HCT116 (cell line): ENCODE measurements at regions not wholly inside any gene's neighbourhood (a gene's known extent, or its start where the extent isn't known, plus 50 kb on each side); places are given as distances from the start of the nearest gene placed in this dataset.
"Not testable (repeated sequence)": the region's sequence is repeated elsewhere in the genome, so short reads cannot be mapped to it uniquely, and the experiment has no call there.

Experiments
- ATAC-seq: fragments of 200-7000 bp; cut with Tn5 transposase; 2 replicates; pipeline ENCODE4 v1.9.1; 2020; ENCODE audit warnings: mild to moderate bottlenecking, moderate library complexity
- BruUV-seq: library from RNA; stranded (reverse); fragments of 400-500 nt; replicated peaks from 2 replicates; lab custom pipeline; 2021; lab: Mats Ljungman, UMichigan
- CTCF ChIA-PET: fragments of 300-600 bp; sonication (Branson Sonifier 250); formaldehyde crosslinking; loops from one replicate; lab custom pipeline; 2021; ENCODE audit warnings: antibody characterized with exemption; lab: Charles Lee
- POLR2A ChIA-PET: fragments of 300-600, 350-600 bp; sonication (Branson Sonifier 250); formaldehyde crosslinking; loops from one replicate; lab custom pipeline; 2021; ENCODE audit warnings: antibody characterized with exemption; lab: Charles Lee
- RAD21 ChIA-PET, 2 experiments: fragments of 300-600 bp; sonication (Branson Sonifier 250); formaldehyde crosslinking; loops; one replicate each; lab custom pipeline; 2023; ENCODE audit warnings: low total read pairs in 2 of 2; ENCODE audit not compliant: uncharacterized antibody in 2 of 2, unreplicated experiment in 2 of 2, low non-redundant PET in 1 of 2; lab: Charles Lee
- DNase-seq: peaks from one replicate; pipeline ENCODE4 v3.0.0-alpha.2; 2010; ENCODE audit warnings: low read depth, low spot score
- H2AFZ ChIP-seq: fragments of 200-600 bp; shearing (Covaris generic), sonication (generic); 2 replicates; pipeline ENCODE4 v1.6.1; 2017; ENCODE audit warnings: low read depth, mixed run types, mixed read lengths, antibody characterized with exemption, low read length; ENCODE audit not compliant: poor library complexity, severe bottlenecking
- H3K27ac ChIP-seq: 2 replicates; pipeline ENCODE4 v1.5.1; 2012; ENCODE audit warnings: low read depth, low read length
- H3K27me3 ChIP-seq: fragments of 200-600 bp; sonication (generic); 2 replicates; pipeline ENCODE4 v1.6.1; 2016; ENCODE audit warnings: mixed run types, low read length, mixed read lengths; ENCODE audit not compliant: insufficient read depth
- H3K36me3 ChIP-seq, 2 experiments: fragments of 200-500 bp in 1 of 2; fragments of 200-600 bp in 1 of 2; sonication (Bioruptor generic) in 1 of 2; sonication (generic) in 1 of 2; 2 replicates each; pipeline versions ENCODE4 v1.5.1 to v1.6.1; 2014 to 2016; ENCODE audit warnings: low read length in 2 of 2, inconsistent platforms in 1 of 2, mixed read lengths in 1 of 2, mixed run types in 1 of 2; ENCODE audit not compliant: insufficient read depth in 2 of 2, control insufficient read depth in 1 of 2
- H3K4me1 ChIP-seq, 2 experiments: fragments of 200-600 bp in 1 of 2; sonication (generic) in 1 of 2; 2 replicates each; pipeline versions ENCODE4 v1.5.1 to v1.6.1; 2012 to 2017; ENCODE audit warnings: low read length in 2 of 2, inconsistent platforms in 1 of 2, mild to moderate bottlenecking in 1 of 2, mixed read lengths in 1 of 2, mixed run types in 1 of 2, moderate library complexity in 1 of 2; ENCODE audit not compliant: insufficient read depth in 2 of 2, control insufficient read depth in 1 of 2
- H3K4me2 ChIP-seq: fragments of 200-600 bp; sonication (generic); 2 replicates; pipeline ENCODE4 v1.6.1; 2017; ENCODE audit warnings: mixed run types, low read length, mixed read lengths
- H3K4me3 ChIP-seq, 2 experiments: fragments of 200-600 bp in 1 of 2; sonication (generic) in 1 of 2; replicated peaks in 1 of 2; 2 replicates each; pipeline ENCODE4 v1.5.1; 2011 to 2016; ENCODE audit warnings: low read length in 2 of 2, control low read depth in 1 of 2, low read depth in 1 of 2, mild to moderate bottlenecking in 1 of 2, mixed read lengths in 1 of 2, mixed run types in 1 of 2
- H3K79me2 ChIP-seq: fragments of 200-600 bp; sonication (generic); 2 replicates; pipeline ENCODE4 v1.6.1; 2017; ENCODE audit warnings: mild to moderate bottlenecking, mixed run types, low read length, moderate library complexity, mixed read lengths; ENCODE audit not compliant: insufficient read depth
- H3K9ac ChIP-seq: fragments of 200-600 bp; sonication (generic); 2 replicates; pipeline ENCODE4 v1.6.1; 2016; ENCODE audit warnings: low read length, mixed read lengths
- H3K9me2 ChIP-seq: fragments of 200-600 bp; sonication (generic), shearing (Covaris generic); 2 replicates; pipeline ENCODE4 v1.6.1; 2017; ENCODE audit warnings: mixed run types, mild to moderate bottlenecking, moderate library complexity; ENCODE audit not compliant: insufficient read depth
- H3K9me3 ChIP-seq, 2 experiments: fragments of 200-500 bp in 1 of 2; fragments of 200-600 bp in 1 of 2; sonication (Bioruptor generic) in 1 of 2; sonication (generic) in 1 of 2; 2 replicates each; pipeline ENCODE4 v1.6.1; 2014 to 2017; ENCODE audit warnings: low read length in 2 of 2, mixed read lengths in 2 of 2, inconsistent platforms in 1 of 2, low read depth in 1 of 2, mild to moderate bottlenecking in 1 of 2, mixed run types in 1 of 2, moderate library complexity in 1 of 2; ENCODE audit not compliant: control insufficient read depth in 1 of 2, insufficient read depth in 1 of 2
- H4K20me1 ChIP-seq: fragments of 200-600 bp; sonication (generic), shearing (Covaris generic); 2 replicates; pipeline ENCODE4 v1.6.1; 2017; ENCODE audit warnings: mixed run types, mild to moderate bottlenecking, moderate library complexity; ENCODE audit not compliant: insufficient read depth
- REST ChIP-seq: IDR thresholded peaks from 2 replicates; pipeline ENCODE4 v1.6.1; 2012; ENCODE audit warnings: low read depth
- TCF7L2 ChIP-seq: IDR thresholded peaks from 2 replicates; pipeline ENCODE4 v1.7.0; 2011; ENCODE audit warnings: borderline replicate concordance, inconsistent platforms; ENCODE audit not compliant: insufficient read depth, insufficient read length; ENCODE audit errors: extremely low read depth
- intact Hi-C: fragments of 100-400 bp; cut with micrococcal nuclease; formaldehyde crosslinking; loops from 2 replicates; pipeline ENCODE4 v1.10.0; 2022

- H3K4me3 ChIP-seq = no peak overlapping the region
- no peak for DNase-seq
- H3K4me1 ChIP-seq = no peaks in the 10 kb centered on the region
- no peak for ATAC-seq
- no peak overlapping the region for H3K4me2 ChIP-seq
- H3K9me2 ChIP-seq = no peaks in the 10 kb centered on the region
- ChIA-PET POLR2A (no interaction called here), CTCF (no interaction called here)
- H3K9ac ChIP-seq = no peak overlapping the region
- no peaks in the 10 kb centered on the region for H3K27me3 ChIP-seq
- H3K79me2 ChIP-seq = no peaks in the 10 kb centered on the region
- H3K36me3 ChIP-seq = no peaks in the 10 kb centered on the region
- TF ChIP-seq TCF7L2 (no peak), REST (no peak)
- TF ChIP-seq, all 23 proteins: peak for 0
- intact Hi-C loops = no loop called here
- RAD21 ChIA-PET = no interaction called here
- no peak overlapping the region for H3K27ac ChIP-seq
- H3K9me3 ChIP-seq = no peaks in the 10 kb centered on the region
- BruUV-seq = no TSS peak
- H4K20me1 ChIP-seq = no peaks in the 10 kb centered on the region
- no peak overlapping the region for H2AFZ ChIP-seq
These were observed 76.9 kb upstream of the EED start for GRCh38 chr11:86167499-86168164.

- H2AFZ ChIP-seq, ATAC-seq, H3K9ac ChIP-seq, H3K36me3 ChIP-seq, H3K4me2 ChIP-seq, BruUV-seq, H4K20me1 ChIP-seq, H3K79me2 ChIP-seq, H3K9me3 ChIP-seq, H3K4me3 ChIP-seq, H3K27ac ChIP-seq, H3K27me3 ChIP-seq, RAD21 ChIA-PET, H3K9me2 ChIP-seq, intact Hi-C loops, H3K4me1 ChIP-seq, DNase-seq, POLR2A ChIA-PET: not testable (repeated sequence)
- CTCF ChIA-PET = interaction anchor here (1.5 kb wide), 1 partner anchor 28 kb away, joined by 3 read pairs; no protein-coding TSS in a partner anchor
These were observed 78.3 kb upstream of the EED start for GRCh38 chr11:86166287-86166686.
